Smooth muscle cell (in vitro differentiated cells): ENCODE measurements at regions not wholly inside any gene's neighbourhood (a gene's known extent, or its start where the extent isn't known, plus 50 kb on each side); places are given as distances from the start of the nearest gene placed in this dataset.

ENCODE experiments used
- DNase-seq: peaks from one replicate; lab custom pipeline; 2025; ENCODE audit not compliant: unreplicated experiment; lab: John Stamatoyannopoulos, UW
- H2AFZ ChIP-seq: fragments of 200-600 bp; sonication (generic); 2 replicates; pipeline ENCODE4 v1.6.0; 2016; ENCODE audit warnings: antibody characterized with exemption, low read depth, mild to moderate bottlenecking
- H3F3A ChIP-seq: fragments of 200-600 bp; sonication (generic); 2 replicates; pipeline ENCODE4 v1.6.0; 2017; ENCODE audit warnings: antibody characterized with exemption, low read depth
- H3K27ac ChIP-seq: fragments of 200-600 bp; sonication (generic); 2 replicates; pipeline ENCODE4 v1.5.1; 2016; ENCODE audit warnings: low read depth, mild to moderate bottlenecking
- H3K27me3 ChIP-seq: fragments of 200-600 bp; sonication (generic); 2 replicates; pipeline ENCODE4 v1.6.1; 2016; ENCODE audit warnings: low read depth, mild to moderate bottlenecking
- H3K36me3 ChIP-seq: fragments of 200-600 bp; sonication (generic); 2 replicates; pipeline ENCODE4 v1.5.1; 2016; ENCODE audit warnings: low read depth
- H3K4me1 ChIP-seq: fragments of 200-600 bp; sonication (generic); 2 replicates; pipeline ENCODE4 v1.5.1; 2016; ENCODE audit warnings: low read depth
- H3K4me2 ChIP-seq: fragments of 200-600 bp; sonication (generic); 2 replicates; pipeline ENCODE4 v1.6.0; 2016; ENCODE audit warnings: mild to moderate bottlenecking
- H3K4me3 ChIP-seq: fragments of 200-600 bp; sonication (generic); 2 replicates; pipeline ENCODE4 v1.5.1; 2016; ENCODE audit warnings: mild to moderate bottlenecking
- H3K79me2 ChIP-seq: fragments of 200-600 bp; sonication (generic); 2 replicates; pipeline ENCODE4 v1.6.0; 2016; ENCODE audit warnings: low read depth, mild to moderate bottlenecking
- H3K9ac ChIP-seq: fragments of 200-600 bp; sonication (generic); 2 replicates; pipeline ENCODE4 v1.6.0; 2016; ENCODE audit warnings: low read depth
- H3K9me3 ChIP-seq: fragments of 200-600 bp; sonication (generic); replicated peaks from 2 replicates; pipeline ENCODE4 v1.5.1; 2016; ENCODE audit warnings: low read depth
- H4K20me1 ChIP-seq: fragments of 200-600 bp; sonication (generic); 2 replicates; pipeline ENCODE4 v1.6.0; 2016; ENCODE audit warnings: low read depth
- CTCF ChIP-seq: fragments of 200-600 bp; sonication (generic); IDR thresholded peaks from 2 replicates; pipeline ENCODE4 v1.5.1; 2017; ENCODE audit warnings: borderline replicate concordance, mild to moderate bottlenecking, antibody characterized with exemption; ENCODE audit not compliant: insufficient read depth, poor library complexity, severe bottlenecking
- WGBS: methylation state at CpG from one replicate; pipeline ENCODE4 v1.1.7; 2016; ENCODE audit warnings: low lambda C conversion rate; 5-methylcytosine and 5-hydroxymethylcytosine counted together

DNA sequence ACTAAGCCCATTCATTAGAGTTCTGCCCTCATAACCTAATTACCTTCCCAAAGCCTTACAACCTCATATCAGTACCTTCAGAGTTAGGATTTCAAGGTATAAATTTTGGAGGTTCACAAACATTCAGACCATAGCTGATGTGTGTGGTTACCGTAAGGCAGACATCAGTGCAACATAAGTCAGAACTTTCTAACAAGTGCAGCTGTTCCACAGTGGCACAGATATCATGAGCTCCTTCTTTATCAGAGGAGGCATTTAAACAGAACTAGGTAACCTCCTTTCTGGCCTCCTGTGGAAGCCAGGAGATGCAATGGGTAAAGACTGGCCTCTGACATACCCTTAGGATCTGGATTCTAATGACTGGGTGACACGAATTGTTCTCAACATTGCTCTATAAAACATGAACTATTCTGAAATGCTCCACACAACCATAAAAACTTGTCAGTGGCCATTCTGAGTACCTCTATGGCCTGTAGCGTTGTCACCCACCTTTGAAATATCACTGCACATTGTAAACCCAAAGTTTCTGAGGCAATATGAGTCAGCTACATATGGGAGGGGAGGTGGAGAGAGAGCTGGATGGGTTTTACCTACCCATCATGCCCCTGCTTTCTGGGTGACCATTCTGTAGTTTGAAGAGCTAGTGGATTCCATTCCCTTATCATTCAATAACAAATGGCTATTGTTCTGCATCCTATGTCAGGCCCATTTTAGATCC is 546.0 kb upstream of the TBL1XR1 start:
- Histone ChIP-seq H3K9ac (no peak overlapping the region), H3K79me2 (no peaks in the 10 kb centered on the region), H3K36me3 (no peaks in the 10 kb centered on the region), H2AFZ (no peak overlapping the region), H3K4me3 (no peak overlapping the region), H3K9me3 (no peaks in the 10 kb centered on the region), H3F3A (peaks cover 12% of the 10 kb centered on the region), H3K27ac (no peak overlapping the region), H3K4me1 (peaks cover 12% of the 10 kb centered on the region), H3K27me3 (no peaks in the 10 kb centered on the region), H3K4me2 (no peak overlapping the region), H4K20me1 (no peaks in the 10 kb centered on the region)
- no peak for TF ChIP-seq CTCF
- DNase-seq: no peak
- 62% methylated on average over 3 of the region's 3 CpGs for WGBS

DNA sequence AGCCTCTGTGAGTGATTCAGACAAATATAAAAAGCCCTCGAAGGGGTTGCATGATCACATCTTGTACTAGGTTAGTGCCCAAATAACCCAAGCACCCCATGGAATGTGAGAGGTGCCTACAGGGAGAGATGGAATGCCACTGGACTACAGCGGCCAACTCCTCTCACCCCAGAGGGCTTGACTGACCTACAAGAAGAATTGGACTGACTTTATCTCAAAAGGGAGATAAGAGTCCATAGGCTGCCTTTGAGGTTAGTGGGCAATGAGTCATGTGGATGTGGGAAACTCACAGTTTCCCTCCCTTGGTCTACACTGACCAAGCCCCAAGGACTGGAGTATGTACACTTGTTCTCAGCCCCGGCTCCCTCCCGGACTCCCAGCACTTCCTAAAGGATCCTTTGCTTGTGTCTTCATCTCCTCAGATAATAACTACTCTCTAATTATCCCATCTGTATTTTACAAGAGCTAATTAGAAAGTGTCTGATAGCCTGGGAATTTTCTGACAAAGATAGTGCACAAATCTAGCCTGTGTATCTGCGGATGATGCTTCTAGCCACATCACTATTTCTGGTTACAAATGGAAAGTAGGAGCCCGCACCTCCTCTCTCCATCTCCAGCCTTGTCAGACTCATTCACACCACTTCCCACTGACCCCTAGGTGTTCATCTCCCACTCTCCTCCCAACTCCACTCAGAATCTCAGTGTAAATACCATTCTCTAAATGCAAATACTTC is 547.8 kb upstream of the TBL1XR1 start:
- H4K20me1 ChIP-seq: no peaks in the 10 kb centered on the region
- H3K79me2 ChIP-seq: no peaks in the 10 kb centered on the region
- H2AFZ ChIP-seq: no peak overlapping the region
- peaks cover 12% of the 10 kb centered on the region for H3K4me1 ChIP-seq
- WGBS: 36% methylated on average over 6 of the region's 6 CpGs
- H3K9me3 ChIP-seq: no peaks in the 10 kb centered on the region
- H3F3A ChIP-seq: peaks cover 12% of the 10 kb centered on the region
- H3K4me3 ChIP-seq: no peak overlapping the region
- no peak overlapping the region for H3K27ac ChIP-seq
- H3K4me2 ChIP-seq: peak overlapping the region; percentile 7
- no peaks in the 10 kb centered on the region for H3K36me3 ChIP-seq
- no peak for TF ChIP-seq CTCF
- DNase-seq: no peak
- no peak overlapping the region for H3K9ac ChIP-seq
- H3K27me3 ChIP-seq: no peaks in the 10 kb centered on the region

GRCh38 chr3:177745607-177746005 is 548.3 kb upstream of the TBL1XR1 start:
- Histone ChIP-seq H3K9ac (no peak overlapping the region), H4K20me1 (no peaks in the 10 kb centered on the region), H2AFZ (no peak overlapping the region), H3K4me2 (peak overlapping the region; percentile 7), H3K27ac (no peak overlapping the region), H3K36me3 (no peaks in the 10 kb centered on the region), H3K4me1 (peaks cover 12% of the 10 kb centered on the region), H3K27me3 (no peaks in the 10 kb centered on the region), H3K79me2 (no peaks in the 10 kb centered on the region), H3K4me3 (no peak overlapping the region), H3F3A (peaks cover 12% of the 10 kb centered on the region), H3K9me3 (no peaks in the 10 kb centered on the region)
- WGBS: 58% methylated on average over 3 of the region's 3 CpGs
- DNase-seq: no peak
- TF ChIP-seq CTCF: no peak
